ENCODE measurements at regions not wholly inside any gene's neighbourhood (a gene's known extent, or its start where the extent isn't known, plus 50 kb on each side); places are given as distances from the start of the nearest gene placed in this dataset.

GRCh38 chr6:167474725-167475124 lies 149.8 kb downstream of the TTLL2 start:
- Histone ChIP-seq H3K27ac (ENCODE audit: low read length, poor library complexity, severe bottlenecking) (no peak overlapping the region), H3K36me3 (ENCODE audit: control insufficient read depth in 1 of 2, insufficient read depth in 2 of 2, low read depth in 1 of 2, low read length in 2 of 2) (no peaks in the 10 kb centered on the region), H2BK12ac (ENCODE audit: low read length in 2 of 2) (no peak overlapping the region), H3K27me3 (ENCODE audit: control insufficient read depth in 1 of 2, insufficient read depth in 1 of 2, low read length in 2 of 2) (peaks cover 3 to 4% of the 10 kb centered on the region in 2 experiments), H3K9ac (ENCODE audit: low read length) (no peak overlapping the region), H4K8ac (ENCODE audit: low read length) (no peak overlapping the region), H3K79me1 (replicated peaks; ENCODE audit: low read length, poor library complexity, severe bottlenecking) (no peaks in the 10 kb centered on the region), H3K23ac (ENCODE audit: low read length in 2 of 2) (no peak overlapping the region), H2BK15ac (ENCODE audit: low read depth, poor library complexity, severe bottlenecking) (no peak overlapping the region), H3K18ac (ENCODE audit: low read depth in 1 of 2, low read length in 2 of 2) (no peak overlapping the region), H3K4me3 (ENCODE audit: insufficient read depth in 1 of 2, low read depth in 1 of 2, low read length in 2 of 2) (no peak overlapping the region), H3K14ac (ENCODE audit: low read length in 2 of 2) (no peak overlapping the region), H3K4me1 (ENCODE audit: control insufficient read depth, insufficient read depth, low read depth, low read length) (peaks cover 2% of the 10 kb centered on the region), H2BK120ac (ENCODE audit: low read depth, low read length) (peak overlapping the region; percentile 15), H2AFZ (ENCODE audit: low read depth, low read length) (no peak overlapping the region), H4K91ac (ENCODE audit: low read length) (no peak overlapping the region), H3K9me3 (ENCODE audit: control insufficient read depth, low read length) (no peaks in the 10 kb centered on the region), H3K4ac (ENCODE audit: low read depth in 1 of 2, low read length in 2 of 2) (no peak overlapping the region), H2AK5ac (ENCODE audit: low read length, severe bottlenecking) (no peak overlapping the region), H3K4me2 (ENCODE audit: low read length, poor library complexity, severe bottlenecking) (no peak overlapping the region), H2BK5ac (ENCODE audit: low read depth, low read length, poor library complexity, severe bottlenecking) (no peak overlapping the region)
- DNase-seq, result no peak
- WGBS, result 84% methylated on average over 2 of the region's 3 CpGs

- no peak overlapping the region for H3K4ac ChIP-seq (ENCODE audit: low read depth in 1 of 2, low read length in 2 of 2)
- peaks cover 3 to 9% of the 10 kb centered on the region in 2 experiments for H3K27me3 ChIP-seq (ENCODE audit: control insufficient read depth in 1 of 2, insufficient read depth in 1 of 2, low read length in 2 of 2)
- no peak overlapping the region for H2AK5ac ChIP-seq (ENCODE audit: low read length, severe bottlenecking)
- H3K79me1 ChIP-seq (replicated peaks; ENCODE audit: low read length, poor library complexity, severe bottlenecking), result no peaks in the 10 kb centered on the region
- no peak overlapping the region for H2BK12ac ChIP-seq (ENCODE audit: low read length in 2 of 2)
- H2AFZ ChIP-seq (ENCODE audit: low read depth, low read length), result no peak overlapping the region
- no peak overlapping the region for H4K8ac ChIP-seq (ENCODE audit: low read length)
- H3K9ac ChIP-seq (ENCODE audit: low read length), result no peak overlapping the region
- no peak overlapping the region for H3K23ac ChIP-seq (ENCODE audit: low read length in 2 of 2)
- DNase-seq, result no peak
- peak overlapping the region in 1 of 2 experiments; percentile 31 for H3K14ac ChIP-seq (ENCODE audit: low read length in 2 of 2)
- H4K91ac ChIP-seq (ENCODE audit: low read length), result no peak overlapping the region
- H2BK5ac ChIP-seq (ENCODE audit: low read depth, low read length, poor library complexity, severe bottlenecking), result no peak overlapping the region
- H3K9me3 ChIP-seq (ENCODE audit: control insufficient read depth, low read length), result no peaks in the 10 kb centered on the region
- 48% methylated on average over 8 of the region's 9 CpGs for WGBS
- peaks cover 2% of the 10 kb centered on the region for H3K4me1 ChIP-seq (ENCODE audit: control insufficient read depth, insufficient read depth, low read depth, low read length)
- H3K18ac ChIP-seq (ENCODE audit: low read depth in 1 of 2, low read length in 2 of 2), result no peak overlapping the region
- no peak overlapping the region for H2BK120ac ChIP-seq (ENCODE audit: low read depth, low read length)
- no peaks in the 10 kb centered on the region for H3K36me3 ChIP-seq (ENCODE audit: control insufficient read depth in 1 of 2, insufficient read depth in 2 of 2, low read depth in 1 of 2, low read length in 2 of 2)
- H2BK15ac ChIP-seq (ENCODE audit: low read depth, poor library complexity, severe bottlenecking), result no peak overlapping the region
- H3K4me2 ChIP-seq (ENCODE audit: low read length, poor library complexity, severe bottlenecking), result no peak overlapping the region
- H3K27ac ChIP-seq (ENCODE audit: low read length, poor library complexity, severe bottlenecking), result no peak overlapping the region
- no peak overlapping the region for H3K4me3 ChIP-seq (ENCODE audit: insufficient read depth in 1 of 2, low read depth in 1 of 2, low read length in 2 of 2)
Measured at GRCh38 chr6:167475947-167476346, 151.1 kb downstream of the TTLL2 start.

- H3K36me3 ChIP-seq (ENCODE audit: control insufficient read depth in 1 of 2, insufficient read depth in 2 of 2, low read depth in 1 of 2, low read length in 2 of 2), result no peaks in the 10 kb centered on the region
- no peak overlapping the region for H2BK5ac ChIP-seq (ENCODE audit: low read depth, low read length, poor library complexity, severe bottlenecking)
- no peak overlapping the region for H4K8ac ChIP-seq (ENCODE audit: low read length)
- no peaks in the 10 kb centered on the region for H3K79me1 ChIP-seq (replicated peaks; ENCODE audit: low read length, poor library complexity, severe bottlenecking)
- 87% methylated on average over 16 of the region's 16 CpGs for WGBS
- H3K18ac ChIP-seq (ENCODE audit: low read depth in 1 of 2, low read length in 2 of 2), result no peak overlapping the region
- H3K4me1 ChIP-seq (ENCODE audit: control insufficient read depth, insufficient read depth, low read depth, low read length), result peaks cover 2% of the 10 kb centered on the region
- H4K91ac ChIP-seq (ENCODE audit: low read length), result no peak overlapping the region
- no peak for DNase-seq
- H2AFZ ChIP-seq (ENCODE audit: low read depth, low read length), result no peak overlapping the region
- H2AK5ac ChIP-seq (ENCODE audit: low read length, severe bottlenecking), result no peak overlapping the region
- no peak overlapping the region for H3K4me2 ChIP-seq (ENCODE audit: low read length, poor library complexity, severe bottlenecking)
- no peak overlapping the region for H3K4ac ChIP-seq (ENCODE audit: low read depth in 1 of 2, low read length in 2 of 2)
- no peak overlapping the region for H3K14ac ChIP-seq (ENCODE audit: low read length in 2 of 2)
- no peaks in the 10 kb centered on the region for H3K9me3 ChIP-seq (ENCODE audit: control insufficient read depth, low read length)
- no peak overlapping the region for H2BK120ac ChIP-seq (ENCODE audit: low read depth, low read length)
- no peak overlapping the region for H3K27ac ChIP-seq (ENCODE audit: low read length, poor library complexity, severe bottlenecking)
- H3K23ac ChIP-seq (ENCODE audit: low read length in 2 of 2), result no peak overlapping the region
- H3K9ac ChIP-seq (ENCODE audit: low read length), result no peak overlapping the region
- H3K4me3 ChIP-seq (ENCODE audit: insufficient read depth in 1 of 2, low read depth in 1 of 2, low read length in 2 of 2), result no peak overlapping the region
- H3K27me3 ChIP-seq (ENCODE audit: control insufficient read depth in 1 of 2, insufficient read depth in 1 of 2, low read length in 2 of 2), result peaks cover 3 to 9% of the 10 kb centered on the region in 2 experiments
- no peak overlapping the region for H2BK15ac ChIP-seq (ENCODE audit: low read depth, poor library complexity, severe bottlenecking)
- H2BK12ac ChIP-seq (ENCODE audit: low read length in 2 of 2), result no peak overlapping the region
Measured at GRCh38 chr6:167476844-167477595, 152.1 kb downstream of the TTLL2 start.

GRCh38 chr6:167477688-167478087 lies 152.8 kb downstream of the TTLL2 start:
- no peak overlapping the region for H3K9ac ChIP-seq (ENCODE audit: low read length)
- no peak overlapping the region for H2BK15ac ChIP-seq (ENCODE audit: low read depth, poor library complexity, severe bottlenecking)
- H3K27me3 ChIP-seq (ENCODE audit: control insufficient read depth in 1 of 2, insufficient read depth in 1 of 2, low read length in 2 of 2), result peaks cover 3 to 9% of the 10 kb centered on the region in 2 experiments
- 93% methylated on average over 9 of the region's 9 CpGs for WGBS
- no peak overlapping the region for H3K27ac ChIP-seq (ENCODE audit: low read length, poor library complexity, severe bottlenecking)
- H4K91ac ChIP-seq (ENCODE audit: low read length), result no peak overlapping the region
- no peak overlapping the region for H3K4me3 ChIP-seq (ENCODE audit: insufficient read depth in 1 of 2, low read depth in 1 of 2, low read length in 2 of 2)
- no peak overlapping the region for H4K8ac ChIP-seq (ENCODE audit: low read length)
- peaks cover 2% of the 10 kb centered on the region for H3K4me1 ChIP-seq (ENCODE audit: control insufficient read depth, insufficient read depth, low read depth, low read length)
- no peak for DNase-seq
- no peak overlapping the region for H3K14ac ChIP-seq (ENCODE audit: low read length in 2 of 2)
- H3K4me2 ChIP-seq (ENCODE audit: low read length, poor library complexity, severe bottlenecking), result no peak overlapping the region
- no peak overlapping the region for H3K18ac ChIP-seq (ENCODE audit: low read depth in 1 of 2, low read length in 2 of 2)
- H2BK120ac ChIP-seq (ENCODE audit: low read depth, low read length), result no peak overlapping the region
- no peak overlapping the region for H3K23ac ChIP-seq (ENCODE audit: low read length in 2 of 2)
- H2AK5ac ChIP-seq (ENCODE audit: low read length, severe bottlenecking), result no peak overlapping the region
- no peak overlapping the region for H3K4ac ChIP-seq (ENCODE audit: low read depth in 1 of 2, low read length in 2 of 2)
- no peak overlapping the region for H2BK5ac ChIP-seq (ENCODE audit: low read depth, low read length, poor library complexity, severe bottlenecking)
- no peak overlapping the region for H2AFZ ChIP-seq (ENCODE audit: low read depth, low read length)
- H3K79me1 ChIP-seq (replicated peaks; ENCODE audit: low read length, poor library complexity, severe bottlenecking), result no peaks in the 10 kb centered on the region
- no peak overlapping the region for H2BK12ac ChIP-seq (ENCODE audit: low read length in 2 of 2)
- no peaks in the 10 kb centered on the region for H3K36me3 ChIP-seq (ENCODE audit: control insufficient read depth in 1 of 2, insufficient read depth in 2 of 2, low read depth in 1 of 2, low read length in 2 of 2)
- H3K9me3 ChIP-seq (ENCODE audit: control insufficient read depth, low read length), result no peaks in the 10 kb centered on the region

Data from mesenchymal stem cell (in vitro differentiated cells and primary cell).